ENCODE measurements at regions not wholly inside any gene's neighbourhood (a gene's known extent, or its start where the extent isn't known, plus 50 kb on each side); places are given as distances from the start of the nearest gene placed in this dataset.
A peak's percentile ranks its signal among the peaks of the same experiment; 100 is the strongest.

DNA sequence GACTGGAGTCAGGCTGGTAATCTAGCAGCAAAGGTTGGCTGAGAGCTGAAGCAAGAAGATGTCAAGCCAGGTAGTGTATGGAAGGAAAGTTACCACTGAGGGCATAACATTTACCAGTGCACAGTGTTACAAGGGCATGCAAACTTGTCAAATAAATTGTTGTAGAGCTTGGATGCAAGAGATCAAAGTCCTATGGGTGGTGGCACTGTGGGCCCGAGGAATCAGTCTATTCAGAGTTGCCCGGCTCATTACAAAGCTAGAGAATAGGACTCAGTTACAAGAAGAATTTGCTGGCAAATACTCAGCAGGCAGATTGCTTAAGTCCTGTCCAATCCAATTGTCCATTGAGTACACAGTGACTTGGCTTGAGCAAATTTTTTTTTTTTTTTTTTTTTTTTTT, 2043.8 kb downstream of the ARAP2 start:
- TF ChIP-seq, protein P1, sequence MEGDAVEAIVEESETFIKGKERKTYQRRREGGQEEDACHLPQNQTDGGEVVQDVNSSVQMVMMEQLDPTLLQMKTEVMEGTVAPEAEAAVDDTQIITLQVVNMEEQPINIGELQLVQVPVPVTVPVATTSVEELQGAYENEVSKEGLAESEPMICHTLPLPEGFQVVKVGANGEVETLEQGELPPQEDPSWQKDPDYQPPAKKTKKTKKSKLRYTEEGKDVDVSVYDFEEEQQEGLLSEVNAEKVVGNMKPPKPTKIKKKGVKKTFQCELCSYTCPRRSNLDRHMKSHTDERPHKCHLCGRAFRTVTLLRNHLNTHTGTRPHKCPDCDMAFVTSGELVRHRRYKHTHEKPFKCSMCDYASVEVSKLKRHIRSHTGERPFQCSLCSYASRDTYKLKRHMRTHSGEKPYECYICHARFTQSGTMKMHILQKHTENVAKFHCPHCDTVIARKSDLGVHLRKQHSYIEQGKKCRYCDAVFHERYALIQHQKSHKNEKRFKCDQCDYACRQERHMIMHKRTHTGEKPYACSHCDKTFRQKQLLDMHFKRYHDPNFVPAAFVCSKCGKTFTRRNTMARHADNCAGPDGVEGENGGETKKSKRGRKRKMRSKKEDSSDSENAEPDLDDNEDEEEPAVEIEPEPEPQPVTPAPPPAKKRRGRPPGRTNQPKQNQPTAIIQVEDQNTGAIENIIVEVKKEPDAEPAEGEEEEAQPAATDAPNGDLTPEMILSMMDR (IDR thresholded peaks at IDR 0.05; ENCODE audit: insufficient read depth, low read depth, low read length) = no peak
- no peak for DNase-seq (ENCODE audit: low read depth)
- no peak overlapping the region for H3K4me3 ChIP-seq (ENCODE audit: low read depth, low read length)

DNA sequence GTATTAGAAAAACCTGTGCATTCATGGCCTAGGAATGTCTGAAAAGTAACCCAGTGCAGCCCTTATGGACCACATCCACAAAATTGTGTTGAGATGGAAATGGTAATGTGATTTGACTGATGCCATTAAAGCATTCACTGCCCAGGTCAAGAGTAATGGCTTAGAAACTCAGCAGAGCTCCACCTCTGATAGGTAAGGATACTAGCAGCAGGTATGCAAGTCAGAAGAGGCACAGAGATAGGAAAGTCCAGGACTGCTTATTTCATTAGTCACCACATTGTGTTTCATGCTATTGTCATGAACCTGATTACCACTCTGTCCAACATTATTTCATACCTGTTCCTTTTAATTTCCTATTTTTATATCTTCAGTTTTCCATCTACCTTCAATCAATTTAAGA, 2042.2 kb downstream of the ARAP2 start:
- TF ChIP-seq, protein P1 (IDR thresholded peaks at IDR 0.05; ENCODE audit: insufficient read depth, low read depth, low read length) = no peak
- no peak overlapping the region for H3K4me3 ChIP-seq (ENCODE audit: low read depth, low read length)
- DNase-seq (ENCODE audit: low read depth) = no peak

DNA sequence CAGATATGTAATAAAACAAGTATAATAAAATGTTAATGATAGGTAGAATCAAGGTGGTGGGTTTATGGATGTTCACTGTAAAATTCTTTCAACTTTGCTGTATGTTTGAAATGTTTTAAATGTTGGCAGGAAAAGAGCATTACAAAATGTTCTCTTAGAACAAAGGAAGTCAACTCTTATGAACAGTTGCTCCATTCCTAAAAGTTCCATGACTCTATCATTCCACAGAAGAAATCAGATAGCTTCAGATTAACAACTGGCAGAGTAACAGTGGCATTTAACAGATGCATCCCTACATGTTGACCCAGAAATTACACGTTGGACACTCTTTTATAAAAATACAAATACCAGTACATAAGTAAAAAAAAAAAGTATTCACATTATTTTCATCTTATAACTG, 2023.7 kb downstream of the ARAP2 start:
- no peak overlapping the region for H3K4me3 ChIP-seq (ENCODE audit: low read depth, low read length)
- DNase-seq (ENCODE audit: low read depth) = peak; percentile 4
- TF ChIP-seq, protein P1 (IDR thresholded peaks at IDR 0.05; ENCODE audit: insufficient read depth, low read depth, low read length) = no peak

DNA sequence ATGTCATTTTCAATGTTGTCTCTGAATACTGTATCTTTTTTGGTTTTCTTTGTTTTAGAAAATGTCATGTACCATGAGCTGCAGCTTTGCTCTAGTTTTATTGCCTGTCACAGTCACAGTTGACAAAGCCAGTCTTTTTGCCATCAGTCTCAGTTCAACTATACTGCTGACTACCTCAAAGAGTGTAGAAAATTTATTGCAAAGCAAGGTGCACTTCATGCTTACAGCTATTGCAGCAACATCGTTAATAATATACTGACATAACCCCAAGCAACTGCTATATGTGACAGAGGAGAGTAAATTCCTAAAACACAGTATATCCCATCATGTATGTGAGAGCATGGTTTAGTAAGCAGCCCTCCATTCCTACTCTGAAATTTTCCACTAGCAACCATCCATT, 2022.3 kb downstream of the ARAP2 start:
- TF ChIP-seq, protein P1 (IDR thresholded peaks at IDR 0.05; ENCODE audit: insufficient read depth, low read depth, low read length) = no peak
- no peak overlapping the region for H3K4me3 ChIP-seq (ENCODE audit: low read depth, low read length)
- DNase-seq (ENCODE audit: low read depth) = no peak

DNA sequence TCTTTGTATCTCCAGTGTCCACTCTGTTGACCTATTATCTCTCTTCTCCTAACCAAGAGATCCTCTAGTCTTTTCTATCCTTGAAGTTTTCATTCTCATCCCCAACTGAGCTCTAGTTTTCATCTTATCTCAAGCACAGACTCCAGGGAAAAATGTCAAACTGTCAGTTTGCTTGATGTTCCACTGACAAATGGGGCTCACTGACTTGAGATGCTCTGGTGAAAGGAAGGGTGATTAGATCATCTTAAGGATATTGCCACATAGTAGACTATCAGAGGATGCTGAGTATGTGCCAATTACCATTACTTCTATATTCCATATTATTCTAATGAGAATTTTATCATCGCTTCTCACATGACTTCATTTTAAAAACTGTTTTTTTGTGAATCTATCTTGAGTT, 2008.2 kb downstream of the ARAP2 start:
- TF ChIP-seq, protein P1 (IDR thresholded peaks at IDR 0.05; ENCODE audit: insufficient read depth, low read depth, low read length) = no peak

DNA sequence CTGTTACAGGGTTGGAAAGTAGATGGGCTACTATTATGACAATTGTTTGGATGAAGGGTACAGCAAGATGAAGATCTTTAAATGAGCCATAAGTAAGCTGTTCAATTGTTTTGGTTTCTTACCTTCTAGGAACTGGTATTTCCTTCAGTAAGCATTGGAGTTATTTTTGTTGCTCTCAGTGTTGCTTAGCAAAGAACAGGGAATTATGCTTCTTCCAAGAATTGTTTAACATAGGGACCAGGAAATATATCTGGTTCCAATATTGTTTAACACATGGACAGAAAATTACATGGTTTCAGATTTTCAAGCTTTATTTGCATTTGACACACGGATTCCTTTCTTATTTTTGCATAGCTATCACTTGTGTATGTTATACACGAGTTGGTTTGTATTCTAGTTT, 1999.0 kb downstream of the ARAP2 start:
- DNase-seq (ENCODE audit: low read depth) = no peak
- TF ChIP-seq, protein P1 (IDR thresholded peaks at IDR 0.05; ENCODE audit: insufficient read depth, low read depth, low read length) = no peak
- H3K4me3 ChIP-seq (ENCODE audit: low read depth, low read length) = no peak overlapping the region

More for the DNA sequence above, 2008.2 kb downstream of the ARAP2 start:
- no peak for DNase-seq (ENCODE audit: low read depth)
- H3K4me3 ChIP-seq (ENCODE audit: low read depth, low read length) = no peak overlapping the region

DNA sequence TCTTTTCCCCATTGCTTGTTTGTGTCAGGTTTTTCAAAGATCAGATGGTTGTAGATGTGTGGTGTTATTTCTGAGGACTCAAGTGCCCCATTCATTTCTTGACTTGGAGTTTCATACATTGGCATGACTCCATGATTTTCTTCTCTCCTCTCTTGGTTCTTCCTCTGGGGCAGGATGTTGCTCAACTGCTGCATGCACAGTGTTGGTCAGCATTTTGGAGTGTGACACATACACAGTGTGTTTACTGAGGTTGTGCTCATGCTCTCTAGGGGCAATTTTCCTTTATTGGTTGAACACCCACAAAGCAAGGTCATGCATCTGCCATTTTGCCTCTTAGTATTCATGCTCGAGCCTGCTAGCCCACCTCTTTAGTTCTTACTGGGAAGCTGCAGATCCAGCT, 1993.8 kb downstream of the ARAP2 start:
- TF ChIP-seq, protein P1 (IDR thresholded peaks at IDR 0.05; ENCODE audit: insufficient read depth, low read depth, low read length) = no peak
- DNase-seq (ENCODE audit: low read depth) = peak; percentile 24
- H3K4me3 ChIP-seq (ENCODE audit: low read depth, low read length) = no peak overlapping the region
